ENCODE measurements at regions not wholly inside any gene's neighbourhood (a gene's known extent, or its start where the extent isn't known, plus 50 kb on each side); places are given as distances from the start of the nearest gene placed in this dataset.
"Not testable (repeated sequence)": the region's sequence is repeated elsewhere in the genome, so short reads cannot be mapped to it uniquely, and the experiment has no call there.

DNA sequence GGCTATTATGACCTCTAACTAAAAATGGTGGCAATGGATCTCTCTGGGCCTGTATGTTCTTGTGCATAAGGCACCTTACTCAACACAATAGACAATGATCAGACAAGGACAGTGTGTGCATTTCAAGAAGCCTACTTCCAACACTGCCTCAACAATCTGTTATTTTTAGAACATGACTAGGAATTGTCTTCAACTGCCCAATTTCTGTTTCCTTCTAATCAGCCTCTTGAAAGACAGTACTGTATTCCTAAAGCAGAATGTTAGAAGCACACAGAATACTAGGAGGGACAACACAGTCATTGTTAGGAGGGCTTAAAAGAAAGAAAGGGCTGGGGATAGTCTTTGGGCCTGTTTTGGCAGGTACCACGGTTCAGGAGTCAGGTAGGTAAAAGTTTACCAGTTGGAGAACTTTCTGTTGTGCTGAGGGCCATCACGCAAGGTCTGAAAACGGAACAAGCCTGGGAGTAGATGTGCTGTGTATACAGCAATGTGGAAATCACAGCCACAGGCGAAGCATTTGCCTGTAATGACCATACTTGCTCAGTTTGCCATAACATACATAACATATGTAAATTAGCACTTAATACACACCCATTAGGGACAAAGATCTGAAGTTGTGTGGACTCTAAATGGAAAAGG lies 100.8 kb upstream of the ATXN3L start:
- DNase-seq (ENCODE audit: low spot score) = no peak

DNA sequence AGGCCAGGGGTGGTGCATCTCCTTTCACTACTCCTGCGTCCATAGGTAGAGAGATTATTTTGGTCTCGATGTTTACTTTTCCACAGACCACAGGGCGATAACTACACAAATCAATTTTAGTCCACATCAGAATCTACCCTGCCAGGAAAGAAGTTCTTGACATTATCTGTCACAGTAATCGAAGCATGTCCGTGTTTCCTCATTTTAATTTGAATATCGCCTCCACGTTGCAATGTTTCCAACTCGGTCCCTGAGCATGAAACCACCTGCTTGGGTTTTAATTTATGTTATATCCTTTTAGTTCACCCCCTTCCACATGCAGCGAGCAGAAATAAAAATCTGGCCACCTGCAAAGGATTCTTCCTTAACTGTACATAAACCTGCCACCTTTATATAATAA lies 100.1 kb upstream of the ATXN3L start:
- DNase-seq (ENCODE audit: low spot score) = no peak

DNA sequence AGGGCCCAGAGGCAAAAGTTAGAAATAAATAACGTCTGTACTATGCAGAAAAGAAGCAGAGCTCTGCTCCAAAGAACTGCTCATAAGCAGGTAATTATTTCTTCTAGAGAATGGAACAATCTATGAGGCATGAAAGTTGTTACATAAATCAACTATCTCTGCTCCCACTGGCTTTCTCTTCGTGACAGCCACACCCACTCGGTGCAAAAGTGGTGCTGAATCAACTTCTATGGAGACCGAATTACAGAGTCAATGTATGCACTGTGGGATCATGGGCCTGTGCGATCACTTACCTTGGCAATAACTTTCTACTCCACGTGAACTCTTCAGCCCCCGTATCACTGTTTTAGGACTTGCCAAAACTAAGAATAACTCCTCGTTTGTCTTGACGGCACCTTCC lies 99.4 kb upstream of the ATXN3L start:
- DNase-seq (ENCODE audit: low spot score) = no peak

DNA sequence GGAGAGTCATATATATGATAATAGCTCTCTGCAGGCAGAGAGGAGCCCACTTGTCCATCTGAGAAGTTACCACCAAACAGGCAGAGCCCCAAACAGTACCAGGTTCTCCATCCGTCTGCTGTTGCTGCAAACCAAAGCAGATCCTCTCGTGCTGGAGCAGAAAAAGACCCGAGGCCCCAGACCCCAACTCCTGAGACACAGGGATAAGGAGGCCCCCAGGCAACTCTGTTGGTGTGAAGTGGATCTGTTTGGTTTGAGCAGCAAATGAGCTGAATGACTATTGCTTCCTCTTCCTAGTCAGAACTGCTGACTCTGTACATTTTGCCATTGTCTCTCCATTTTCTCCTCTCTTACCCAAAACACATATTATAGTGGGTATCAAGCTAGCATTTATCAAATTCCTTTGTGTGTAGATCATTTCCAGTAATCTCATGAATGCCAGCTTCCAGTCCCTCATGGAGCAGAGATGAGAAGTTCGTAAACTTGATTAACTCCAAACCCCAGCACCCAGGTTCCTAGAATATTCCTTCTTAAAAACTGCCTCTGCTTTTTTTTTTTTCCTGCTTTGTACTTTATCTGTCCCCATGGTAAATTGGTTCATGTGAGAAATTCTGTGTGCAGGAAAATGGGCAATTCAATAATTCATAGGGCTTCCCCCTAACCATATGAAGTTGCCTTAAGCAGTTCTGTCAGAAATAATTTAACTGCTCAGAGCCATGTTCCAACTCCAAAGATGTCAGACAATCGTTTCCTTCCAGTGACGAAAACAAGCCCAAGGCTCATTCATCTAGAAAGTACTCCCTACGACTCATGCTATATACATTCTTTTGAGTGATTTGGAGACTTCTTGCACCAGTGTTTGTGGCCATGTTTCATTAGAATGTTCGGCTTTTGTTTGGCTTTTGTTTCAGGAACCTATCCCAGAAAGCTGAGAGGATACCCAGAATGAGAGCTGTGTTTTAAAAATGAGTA lies 98.6 kb upstream of the ATXN3L start:
- peak; percentile 33 for DNase-seq (ENCODE audit: low spot score)

- DNase-seq (ENCODE audit: low spot score) = no peak
Observed at GRCh38 chrX:13415509-13415908, 95.7 kb upstream of the ATXN3L start.

- no peak for DNase-seq (ENCODE audit: low spot score)
Observed at GRCh38 chrX:13414006-13414647, 94.3 kb upstream of the ATXN3L start.

DNA sequence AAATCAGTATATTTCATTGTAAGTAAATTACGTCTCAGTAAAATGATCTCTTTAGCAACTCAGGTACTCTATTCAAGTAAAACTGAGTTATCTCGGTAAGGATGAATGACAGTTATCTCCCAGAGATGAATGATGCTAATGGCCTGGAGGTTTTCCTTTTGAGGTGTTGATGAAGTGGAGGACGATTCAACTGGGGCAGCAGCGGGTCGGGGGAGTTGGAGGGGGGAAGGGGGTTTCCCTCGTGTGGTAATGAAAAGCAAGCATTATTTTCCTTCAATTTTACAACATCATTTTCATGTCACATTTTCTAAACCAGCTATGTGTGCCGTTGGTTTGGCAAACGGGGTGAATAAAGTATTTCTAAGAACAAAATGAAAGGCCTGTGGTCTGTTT lies 92.4 kb upstream of the ATXN3L start:
- DNase-seq (ENCODE audit: low spot score) = no peak

GRCh38 chrX:13411496-13412207 lies 91.8 kb upstream of the ATXN3L start:
- no peak for DNase-seq (ENCODE audit: low spot score)

DNA sequence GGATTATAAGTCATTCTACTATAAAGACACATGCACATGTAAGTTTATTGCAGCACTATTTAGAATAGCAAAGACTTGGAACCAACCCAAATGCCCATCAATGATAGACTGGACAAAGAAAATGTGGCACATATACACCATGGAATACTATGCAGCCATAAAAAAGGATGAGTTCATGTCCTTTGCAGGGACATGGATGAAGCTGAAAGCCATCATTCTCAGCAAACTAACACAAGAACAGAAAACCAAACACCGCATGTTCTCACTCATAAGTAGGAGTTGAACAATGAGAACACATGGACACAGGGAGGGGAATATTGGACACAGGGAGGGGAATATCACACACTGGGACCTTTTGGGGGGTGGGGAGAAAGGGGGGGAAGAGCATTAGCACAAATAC lies 88.7 kb upstream of the ATXN3L start:
- DNase-seq (ENCODE audit: low spot score) = not testable (repeated sequence)

- DNase-seq (ENCODE audit: low spot score) = not testable (repeated sequence)
Observed at GRCh38 chrX:13404777-13405176, 84.9 kb upstream of the ATXN3L start.

DNA sequence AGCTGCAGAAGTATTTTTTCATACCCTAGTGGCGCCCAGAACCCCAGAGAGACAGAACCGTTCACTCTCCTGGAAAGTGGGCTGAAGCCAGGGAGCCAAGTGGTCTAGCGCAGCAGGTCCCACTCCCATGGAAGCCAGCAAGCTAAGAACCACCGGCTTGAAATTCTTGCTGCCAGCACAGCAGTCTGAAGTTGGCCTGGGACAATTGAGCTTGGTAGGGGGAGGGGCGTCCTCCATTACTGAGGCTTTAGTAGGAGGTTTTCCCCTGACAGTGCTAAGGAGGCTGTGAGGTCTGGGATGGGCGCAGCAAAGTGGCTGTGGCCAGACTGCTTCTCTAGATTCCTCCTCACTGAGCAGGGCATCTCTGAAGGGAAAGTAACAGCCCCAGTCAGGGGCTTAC lies 84.5 kb upstream of the ATXN3L start:
- DNase-seq (ENCODE audit: low spot score) = no peak

GRCh38 chrX:13401724-13402123 lies 81.9 kb upstream of the ATXN3L start:
- no peak for DNase-seq (ENCODE audit: low spot score)

DNA sequence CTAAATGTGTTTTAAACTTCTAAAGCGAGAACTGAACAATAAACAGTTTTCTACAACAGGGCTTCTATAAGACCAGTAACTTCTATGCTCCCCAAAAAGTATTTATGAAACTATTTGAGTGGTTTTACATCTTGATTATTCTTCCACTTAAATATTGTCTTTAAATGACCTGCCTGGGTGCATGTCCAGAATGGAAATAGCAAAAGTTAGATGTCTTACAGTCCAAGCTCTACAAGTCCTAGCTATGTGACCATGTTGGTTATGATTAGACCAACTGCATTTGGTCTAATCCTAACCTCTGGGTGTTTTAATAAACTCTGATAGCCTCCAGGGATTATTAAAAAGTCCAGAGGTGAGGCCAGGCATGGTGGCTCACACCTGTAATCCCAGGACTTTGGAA lies 79.0 kb upstream of the ATXN3L start:
- no peak for DNase-seq (ENCODE audit: low spot score)

DNA sequence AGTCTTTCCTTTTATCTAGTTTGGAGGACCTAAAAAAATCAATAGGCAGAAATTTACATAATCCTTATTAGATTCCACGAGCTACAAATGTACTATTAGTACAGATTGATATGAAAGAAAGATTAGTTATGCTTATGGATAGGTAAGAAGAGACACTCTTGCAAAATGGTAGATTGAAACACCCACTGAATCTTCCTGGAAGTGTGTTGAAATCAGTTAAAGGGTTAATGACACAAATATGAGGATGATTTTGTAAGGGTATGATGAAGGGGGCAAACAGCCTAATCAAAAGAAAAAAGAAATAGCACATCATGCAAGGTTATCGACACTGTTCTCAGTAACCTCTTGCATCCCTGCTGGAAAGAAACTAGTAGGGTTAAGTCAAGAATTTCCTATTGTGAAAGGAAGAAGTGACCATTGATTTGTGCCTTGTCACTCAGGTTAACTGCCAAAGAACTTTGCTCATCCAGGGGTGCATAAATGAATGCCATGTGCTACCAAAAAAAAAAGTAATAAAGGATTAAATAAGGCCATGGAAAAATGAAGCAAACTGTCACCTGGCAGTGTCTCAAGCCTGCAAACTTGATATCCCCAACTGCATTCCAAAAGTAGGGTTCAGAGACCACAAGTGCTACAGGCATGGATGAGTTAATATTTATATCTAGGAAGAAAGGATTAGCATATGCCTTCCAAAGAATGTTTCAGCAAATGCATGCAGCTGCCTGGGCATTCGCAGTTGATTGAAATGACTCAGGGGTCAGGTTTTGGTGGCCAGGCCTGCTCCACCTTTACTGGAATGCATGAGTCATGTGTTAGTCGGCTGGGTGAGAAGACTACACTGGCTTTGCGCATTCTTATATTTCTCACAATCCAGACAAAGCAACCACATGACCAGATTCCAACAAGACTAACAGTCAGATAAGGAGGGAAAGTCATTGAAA lies 78.3 kb upstream of the ATXN3L start:
- peak; percentile 82 for DNase-seq (ENCODE audit: low spot score)

GRCh38 chrX:13396924-13397323 lies 77.1 kb upstream of the ATXN3L start:
- DNase-seq (ENCODE audit: low spot score) = no peak

GRCh38 chrX:13389501-13389900 lies 69.6 kb upstream of the ATXN3L start:
- DNase-seq (ENCODE audit: low spot score) = no peak

GRCh38 chrX:13387666-13388494 lies 68.0 kb upstream of the ATXN3L start:
- DNase-seq (ENCODE audit: low spot score) = no peak

DNA sequence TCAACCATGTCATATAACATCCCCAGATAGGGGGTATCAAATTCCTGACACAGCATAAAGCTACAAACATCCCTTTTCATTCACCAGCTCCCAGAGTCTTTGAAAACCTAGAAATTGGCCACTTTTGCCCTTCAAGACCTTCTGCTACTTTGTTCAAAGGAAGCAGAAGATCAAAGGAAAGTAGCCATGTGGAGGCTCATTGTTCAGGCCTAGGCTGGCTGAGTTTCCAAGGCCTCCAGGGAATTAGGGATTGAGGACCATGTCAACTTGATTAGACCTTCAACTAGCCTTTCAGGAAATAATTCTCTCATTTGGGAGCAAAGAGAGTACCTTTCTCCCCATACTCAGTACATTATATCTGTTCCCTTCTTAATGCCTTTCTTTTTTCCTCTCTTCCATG lies 66.8 kb upstream of the ATXN3L start:
- no peak for DNase-seq (ENCODE audit: low spot score)

- DNase-seq (ENCODE audit: low spot score) = no peak
Observed at GRCh38 chrX:13386092-13386491, 66.2 kb upstream of the ATXN3L start.

DNA sequence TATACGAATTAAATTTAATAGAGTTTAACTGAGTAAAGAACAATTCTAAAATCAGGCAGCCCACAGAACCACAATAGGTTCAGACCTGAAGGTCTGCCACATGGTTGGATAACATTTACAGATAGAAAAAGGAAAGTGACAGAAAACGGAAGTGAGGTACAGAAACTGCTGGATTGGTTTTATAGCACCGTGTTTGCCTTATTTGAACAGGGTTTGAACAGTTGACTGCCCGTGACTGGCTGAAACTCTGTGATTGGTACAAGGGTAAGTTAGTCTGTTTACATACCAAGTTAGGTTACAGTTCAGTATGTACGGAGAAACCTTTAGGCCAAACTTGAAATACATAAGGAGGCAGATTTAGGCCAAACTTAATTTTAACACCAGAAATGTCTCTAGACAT lies 64.1 kb upstream of the ATXN3L start:
- no peak for DNase-seq (ENCODE audit: low spot score)
